Upper lobe of left lung (tissue), 6 donors: ENCODE measurements at regions not wholly inside any gene's neighbourhood (a gene's known extent, or its start where the extent isn't known, plus 50 kb on each side); places are given as distances from the start of the nearest gene placed in this dataset.

Experiments used
- ATAC-seq, 2 donors: fragments of 200-7000 bp; cut with Tn5 transposase; one replicate each; pipeline ENCODE4 v1.9.1; 2022; ENCODE audit warnings: mild to moderate bottlenecking in 2 of 2, moderate library complexity in 2 of 2; ENCODE audit not compliant: low FRiP score in 2 of 2
- DNase-seq, 2 donors: peaks; one replicate each; pipeline ENCODE4 v3.0.0-alpha.2; 2019 to 2020
- H3K27ac ChIP-seq, 4 donors: fragments of 200-600 bp; sonication (generic); one replicate each; pipeline ENCODE4 v1.5.1; 2016 to 2019
- H3K27me3 ChIP-seq, 4 donors: fragments of 200-600 bp; sonication (generic); one replicate each; pipeline ENCODE4 v1.5.1; 2017 to 2019
- H3K36me3 ChIP-seq, 4 donors: fragments of 200-600 bp; sonication (generic); one replicate each; pipeline ENCODE4 v1.5.1; 2016 to 2019
- H3K4me1 ChIP-seq, 4 donors: fragments of 200-600 bp; sonication (generic); one replicate each; pipeline ENCODE4 v1.5.1; 2018 to 2019
- H3K4me3 ChIP-seq, 4 donors: fragments of 200-600 bp; sonication (generic); one replicate each; pipeline ENCODE4 v1.5.1; 2017 to 2019; ENCODE audit warnings: mild to moderate bottlenecking in 2 of 4, moderate library complexity in 1 of 4
- H3K9me3 ChIP-seq, 4 donors: fragments of 200-600 bp; sonication (generic); one replicate each; pipeline ENCODE4 v1.5.1; 2018 to 2019
- CTCF ChIP-seq, 6 experiments: fragments of 450-650 bp in 4 of 6; fragments of 200-600 bp in 2 of 6; sonication (generic) in 2 of 6; IDR thresholded peaks; one replicate each; pipeline ENCODE4 v1.5.1; 2016 to 2019; ENCODE audit warnings: antibody characterized with exemption in 6 of 6
- EP300 ChIP-seq, 4 donors: sonication (generic); formaldehyde crosslinking; IDR thresholded peaks; one replicate each; pipeline ENCODE4 v1.5.1; 2017; ENCODE audit warnings: antibody characterized with exemption in 4 of 4, control low read depth in 2 of 4
- POLR2A ChIP-seq, 4 donors: fragments of 450-650 bp; IDR thresholded peaks; one replicate each; pipeline ENCODE4 v1.5.1; 2016 to 2017; ENCODE audit warnings: antibody characterized with exemption in 4 of 4, mild to moderate bottlenecking in 2 of 4
- POLR2AphosphoS5 ChIP-seq, 2 donors: sonication (generic); formaldehyde crosslinking; IDR thresholded peaks; one replicate each; pipeline ENCODE4 v1.5.1; 2017; ENCODE audit warnings: antibody characterized with exemption in 2 of 2
- WGBS, 2 donors: methylation state at CpG; one replicate each; pipeline ENCODE4 v1.1.5; 2017 to 2018; 5-methylcytosine and 5-hydroxymethylcytosine counted together
- donor health status: DM: no; HTN: no; CAD: no; lungs with moderate emphysema.
- donor health status: DM: no; HTN: yes; CAD: no; lungs with severe emphysema.

GRCh38 chr22:26827611-26828010 lies 170.2 kb downstream of the MIAT start:
- H3K27me3 ChIP-seq = no peaks in the 10 kb centered on the region
- no peaks in the 10 kb centered on the region for H3K4me1 ChIP-seq
- no peaks in the 10 kb centered on the region for H3K9me3 ChIP-seq
- H3K4me3 ChIP-seq = no peak overlapping the region
- H3K36me3 ChIP-seq = no peaks in the 10 kb centered on the region
- DNase-seq = no peak
- no peak for ATAC-seq
- WGBS, 2 donors = 78 to 82% methylated on average over 4 of the region's 4 CpGs
- H3K27ac ChIP-seq = no peak overlapping the region
- TF ChIP-seq POLR2A (IDR thresholded peaks at IDR 0.05) (no peak), EP300 (IDR thresholded peaks at IDR 0.05) (no peak), POLR2AphosphoS5 (IDR thresholded peaks at IDR 0.05) (no peak), CTCF (IDR thresholded peaks at IDR 0.05) (no peak)

GRCh38 chr22:26828311-26828710 lies 170.9 kb downstream of the MIAT start:
- ATAC-seq = no peak
- Histone ChIP-seq H3K27ac (no peak overlapping the region), H3K4me1 (no peaks in the 10 kb centered on the region), H3K36me3 (no peaks in the 10 kb centered on the region), H3K27me3 (no peaks in the 10 kb centered on the region), H3K9me3 (no peaks in the 10 kb centered on the region), H3K4me3 (no peak overlapping the region)
- 84 to 98% methylated on average over 3 of the region's 3 CpGs for WGBS, 2 donors
- TF ChIP-seq POLR2A (IDR thresholded peaks at IDR 0.05) = no peak
- TF ChIP-seq EP300 (IDR thresholded peaks at IDR 0.05) = no peak
- no peak for TF ChIP-seq CTCF (IDR thresholded peaks at IDR 0.05)
- no peak for TF ChIP-seq POLR2AphosphoS5 (IDR thresholded peaks at IDR 0.05)
- DNase-seq = no peak

- WGBS, 2 donors = 67 to 75% methylated on average over 4 of the region's 4 CpGs
- DNase-seq (no peak), ATAC-seq (no peak)
- Histone ChIP-seq H3K4me1 (no peaks in the 10 kb centered on the region), H3K27me3 (no peaks in the 10 kb centered on the region), H3K4me3 (no peak overlapping the region), H3K27ac (no peak overlapping the region), H3K36me3 (no peaks in the 10 kb centered on the region), H3K9me3 (no peaks in the 10 kb centered on the region)
- TF ChIP-seq EP300 (IDR thresholded peaks at IDR 0.05) = no peak
- TF ChIP-seq POLR2A (IDR thresholded peaks at IDR 0.05) = no peak
- TF ChIP-seq POLR2AphosphoS5 (IDR thresholded peaks at IDR 0.05) = no peak
- TF ChIP-seq CTCF (IDR thresholded peaks at IDR 0.05) = no peak
Measured at GRCh38 chr22:26830837-26831236, 173.4 kb downstream of the MIAT start.

- Histone ChIP-seq H3K27ac (no peak overlapping the region), H3K36me3 (no peaks in the 10 kb centered on the region), H3K27me3 (no peaks in the 10 kb centered on the region), H3K4me3 (no peak overlapping the region), H3K4me1 (no peaks in the 10 kb centered on the region), H3K9me3 (no peaks in the 10 kb centered on the region)
- WGBS, 2 donors = 86 to 88% methylated on average over 6 of the region's 6 CpGs
- ATAC-seq (no peak), DNase-seq (no peak)
- TF ChIP-seq POLR2A (IDR thresholded peaks at IDR 0.05) (no peak), CTCF (IDR thresholded peaks at IDR 0.05) (no peak), POLR2AphosphoS5 (IDR thresholded peaks at IDR 0.05) (no peak), EP300 (IDR thresholded peaks at IDR 0.05) (no peak)
Measured at GRCh38 chr22:26835023-26835422, 177.6 kb downstream of the MIAT start.

GRCh38 chr22:26835929-26836528 lies 178.6 kb downstream of the MIAT start:
- Histone ChIP-seq H3K27ac (no peak overlapping the region), H3K27me3 (no peaks in the 10 kb centered on the region), H3K4me3 (no peak overlapping the region), H3K36me3 (no peaks in the 10 kb centered on the region), H3K4me1 (no peaks in the 10 kb centered on the region), H3K9me3 (no peaks in the 10 kb centered on the region)
- ATAC-seq (no peak), DNase-seq (peak in 1 of 2 donors; percentile 21)
- TF ChIP-seq CTCF (IDR thresholded peaks at IDR 0.05) (peak; percentile 30 to 64 (median 50)), EP300 (IDR thresholded peaks at IDR 0.05) (no peak), POLR2AphosphoS5 (IDR thresholded peaks at IDR 0.05) (no peak)
- WGBS, 2 donors = 39 to 41% methylated on average over 3 of the region's 3 CpGs
